ENCODE measurements at regions not wholly inside any gene's neighbourhood (a gene's known extent, or its start where the extent isn't known, plus 50 kb on each side); places are given as distances from the start of the nearest gene placed in this dataset.

GRCh38 chr12:14303661-14304155 is 61.8 kb upstream of the ATF7IP start:
- H3K4me1 ChIP-seq, result no peaks in the 10 kb centered on the region
- no peaks in the 10 kb centered on the region for H3K36me3 ChIP-seq
- no peak for DNase-seq
- H3K27me3 ChIP-seq, result no peaks in the 10 kb centered on the region
- no peak overlapping the region for H3K27ac ChIP-seq
- H3K9me3 ChIP-seq, result peaks cover 0 to 4% (median 0%) of the 10 kb centered on the region in 4 donors
- no peak overlapping the region for H3K4me3 ChIP-seq
- TF ChIP-seq POLR2A (IDR thresholded peaks at IDR 0.05), result no peak
- TF ChIP-seq CTCF (IDR thresholded peaks at IDR 0.05), result no peak

GRCh38 chr12:14307004-14307403 is 58.5 kb upstream of the ATF7IP start:
- Histone ChIP-seq H3K36me3 (no peaks in the 10 kb centered on the region), H3K4me1 (no peaks in the 10 kb centered on the region), H3K27me3 (no peaks in the 10 kb centered on the region), H3K4me3 (no peak overlapping the region), H3K27ac (no peak overlapping the region), H3K9me3 (no peaks in the 10 kb centered on the region)
- no peak for TF ChIP-seq CTCF (IDR thresholded peaks at IDR 0.05)
- no peak for TF ChIP-seq POLR2A (IDR thresholded peaks at IDR 0.05)
- DNase-seq, result no peak

GRCh38 chr12:14308516-14308915 is 57.0 kb upstream of the ATF7IP start:
- Histone ChIP-seq H3K27me3 (no peaks in the 10 kb centered on the region), H3K9me3 (no peaks in the 10 kb centered on the region), H3K4me1 (no peaks in the 10 kb centered on the region), H3K27ac (no peak overlapping the region), H3K4me3 (no peak overlapping the region), H3K36me3 (no peaks in the 10 kb centered on the region)
- TF ChIP-seq CTCF (IDR thresholded peaks at IDR 0.05), result no peak
- no peak for TF ChIP-seq POLR2A (IDR thresholded peaks at IDR 0.05)
- no peak for DNase-seq

GRCh38 chr12:14310866-14311265 is 54.6 kb upstream of the ATF7IP start:
- TF ChIP-seq POLR2A (IDR thresholded peaks at IDR 0.05) (no peak), CTCF (IDR thresholded peaks at IDR 0.05) (no peak)

GRCh38 chr12:14313379-14314138 is 51.9 kb upstream of the ATF7IP start:
- H3K27me3 ChIP-seq, result no peaks in the 10 kb centered on the region
- no peak overlapping the region for H3K4me3 ChIP-seq
- no peak for DNase-seq
- no peaks in the 10 kb centered on the region for H3K36me3 ChIP-seq
- no peaks in the 10 kb centered on the region for H3K9me3 ChIP-seq
- no peak overlapping the region for H3K27ac ChIP-seq
- TF ChIP-seq POLR2A (IDR thresholded peaks at IDR 0.05) (no peak), CTCF (IDR thresholded peaks at IDR 0.05) (no peak)
- H3K4me1 ChIP-seq, result no peaks in the 10 kb centered on the region

More at GRCh38 chr12:14310866-14311265, 54.6 kb upstream of the ATF7IP start:
- no peaks in the 10 kb centered on the region for H3K36me3 ChIP-seq
- H3K27me3 ChIP-seq, result no peaks in the 10 kb centered on the region
- no peak for DNase-seq
- no peak overlapping the region for H3K27ac ChIP-seq
- H3K4me1 ChIP-seq, result no peaks in the 10 kb centered on the region
- H3K4me3 ChIP-seq, result no peak overlapping the region
- no peaks in the 10 kb centered on the region for H3K9me3 ChIP-seq

Measured in Peyer's patch (tissue), 4 donors.